GM12878 (cell line): ENCODE measurements at regions not wholly inside any gene's neighbourhood (a gene's known extent, or its start where the extent isn't known, plus 50 kb on each side); places are given as distances from the start of the nearest gene placed in this dataset.

Experiments
- ATAC-seq: fragments of 200-7000 bp; cut with Tn5 transposase; 3 replicates; pipeline ENCODE4 v1.9.1; 2020; ENCODE audit warnings: mild to moderate bottlenecking, moderate library complexity
- BruUV-seq: library from RNA; stranded (reverse); fragments of 400-500 nt; replicated peaks from 2 replicates; lab custom pipeline; 2021; lab: Mats Ljungman, UMichigan
- CTCF ChIA-PET: fragments of 300-600 bp; sonication (Branson Sonifier 250); formaldehyde crosslinking; extraction: SDS; loops from one replicate; lab custom pipeline; 2021; ENCODE audit warnings: inconsistent platforms; lab: Yijun Ruan, JAX
- POLR2A ChIA-PET: fragments of 350-600 bp; formaldehyde crosslinking; extraction: SDS; loops from one replicate; lab custom pipeline; 2021; ENCODE audit warnings: inconsistent platforms; lab: Charles Lee
- RAD21 ChIA-PET: fragments of 300-600 bp; sonication (Branson Sonifier 250); formaldehyde crosslinking; loops from one replicate; lab custom pipeline; 2023; ENCODE audit warnings: antibody characterized with exemption; ENCODE audit not compliant: unreplicated experiment; lab: Charles Lee
- SMC1A ChIA-PET: fragments of 300-600 bp; sonication (Branson Sonifier 250); formaldehyde crosslinking; loops from one replicate; lab custom pipeline; 2023; ENCODE audit not compliant: unreplicated experiment, uncharacterized antibody; lab: Charles Lee
- DNase-seq: peaks from one replicate; pipeline ENCODE4 v3.0.0-alpha.2; 2011; ENCODE audit warnings: low read depth, low spot score
- FAIRE-seq: peaks from 3 replicates; lab custom pipeline; 2011; peaks lifted over from hg19 to GRCh38; lab: Jason Lieb, UNC
- H2AFZ ChIP-seq: 2 replicates; pipeline ENCODE4 v1.6.0; 2011; ENCODE audit warnings: low read depth, low read length, control low read depth; ENCODE audit not compliant: control insufficient read depth
- H3K27ac ChIP-seq: 2 replicates; pipeline ENCODE4 v1.5.1; 2011; ENCODE audit warnings: control low read depth; ENCODE audit not compliant: control insufficient read depth, insufficient read depth
- H3K27me3 ChIP-seq, 2 experiments: replicated peaks in 1 of 2; 2 replicates each; pipeline versions ENCODE4 v1.6.0 to v1.6.1; 2011; ENCODE audit warnings: low read length in 1 of 2; ENCODE audit not compliant: control insufficient read depth in 2 of 2, insufficient read depth in 2 of 2
- H3K36me3 ChIP-seq, 2 experiments: 2 replicates each; pipeline ENCODE4 v1.5.1; 2011; ENCODE audit warnings: low read length in 1 of 2; ENCODE audit not compliant: control insufficient read depth in 2 of 2, insufficient read depth in 2 of 2
- H3K4me1 ChIP-seq: 2 replicates; pipeline ENCODE4 v1.6.1; 2011; ENCODE audit warnings: mild to moderate bottlenecking, low read length, moderate library complexity, mixed read lengths; ENCODE audit not compliant: control insufficient read depth, insufficient read depth
- H3K4me2 ChIP-seq: 2 replicates; pipeline ENCODE4 v1.6.0; 2011; ENCODE audit warnings: control low read depth; ENCODE audit not compliant: control insufficient read depth, insufficient read depth
- H3K4me3 ChIP-seq: fragments of 200-600 bp; sonication (generic); 2 replicates; pipeline ENCODE4 v1.5.1; 2016
- H3K79me2 ChIP-seq: 2 replicates; pipeline ENCODE4 v1.6.0; 2011; ENCODE audit warnings: low read length; ENCODE audit not compliant: control insufficient read depth, insufficient read depth
- H3K9ac ChIP-seq: 2 replicates; pipeline ENCODE4 v1.8.0; 2011; ENCODE audit warnings: low read length, control low read depth, mixed read lengths; ENCODE audit not compliant: control insufficient read depth, insufficient read depth
- H3K9me3 ChIP-seq: replicated peaks from 3 replicates; pipeline ENCODE4 v1.5.1; 2011; ENCODE audit warnings: mild to moderate bottlenecking, low read length; ENCODE audit not compliant: control insufficient read depth, insufficient read depth
- H4K20me1 ChIP-seq: 2 replicates; pipeline ENCODE4 v1.6.0; 2011; ENCODE audit not compliant: control insufficient read depth, insufficient read depth
- GATAD2B ChIP-seq: fragments of 450-650 bp; conservative IDR thresholded peaks from 2 replicates; pipeline ENCODE4 v1.6.1; 2017; ENCODE audit warnings: low read depth, mild to moderate bottlenecking, moderate library complexity
- JUND ChIP-seq: IDR thresholded peaks from 2 replicates; pipeline ENCODE4 v1.6.1; 2012; ENCODE audit warnings: low read depth, mild to moderate bottlenecking, low read length, improper control_type of control experiment, moderate library complexity
- MTA3 ChIP-seq: IDR thresholded peaks from 2 replicates; pipeline ENCODE4 v1.6.1; 2012; ENCODE audit warnings: low read length, inconsistent platforms, borderline replicate concordance
- ZBED1 ChIP-seq: IDR thresholded peaks from 2 replicates; pipeline ENCODE4 v1.6.1; 2016; ENCODE audit warnings: borderline replicate concordance
- in situ Hi-C: fragments of 300-500 bp; cut with MboI; formaldehyde crosslinking; loops from 9 replicates; pipeline ENCODE4 v1.14.3; 2018; ENCODE audit warnings: mixed read lengths
- intact Hi-C: fragments of 100-400 bp; cut with micrococcal nuclease; formaldehyde crosslinking; loops from one replicate; pipeline ENCODE4 v1.14.2; 2022; ENCODE audit not compliant: unreplicated experiment
- TF ChIP-seq, protein P1 (sequence below): fragments of 450-650 bp; conservative IDR thresholded peaks from 2 replicates; pipeline ENCODE4 v1.6.1; 2017; ENCODE audit warnings: mild to moderate bottlenecking, moderate library complexity

DNA sequence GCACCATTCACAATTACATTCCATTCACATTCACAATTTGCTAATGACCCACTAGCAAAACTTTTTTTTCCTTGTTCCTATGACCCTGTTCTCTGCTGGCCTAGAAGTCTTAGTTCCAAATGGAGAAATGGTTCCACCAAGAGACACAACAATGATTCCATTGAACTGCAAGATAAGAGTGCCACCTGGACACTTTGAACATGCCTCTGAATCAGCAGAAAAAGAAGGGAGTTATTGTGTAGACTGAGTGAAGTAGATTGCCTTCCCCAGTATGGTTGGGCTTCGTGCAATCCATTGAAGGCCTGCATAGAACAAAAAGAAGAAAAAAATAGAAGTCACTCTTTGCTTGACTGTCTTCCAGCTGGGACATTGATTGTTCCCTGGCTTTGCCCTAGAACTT, 133.8 kb upstream of the PMCH start (continued):
- TF ChIP-seq ZBED1 = no peak
- TF ChIP-seq, protein P1, sequence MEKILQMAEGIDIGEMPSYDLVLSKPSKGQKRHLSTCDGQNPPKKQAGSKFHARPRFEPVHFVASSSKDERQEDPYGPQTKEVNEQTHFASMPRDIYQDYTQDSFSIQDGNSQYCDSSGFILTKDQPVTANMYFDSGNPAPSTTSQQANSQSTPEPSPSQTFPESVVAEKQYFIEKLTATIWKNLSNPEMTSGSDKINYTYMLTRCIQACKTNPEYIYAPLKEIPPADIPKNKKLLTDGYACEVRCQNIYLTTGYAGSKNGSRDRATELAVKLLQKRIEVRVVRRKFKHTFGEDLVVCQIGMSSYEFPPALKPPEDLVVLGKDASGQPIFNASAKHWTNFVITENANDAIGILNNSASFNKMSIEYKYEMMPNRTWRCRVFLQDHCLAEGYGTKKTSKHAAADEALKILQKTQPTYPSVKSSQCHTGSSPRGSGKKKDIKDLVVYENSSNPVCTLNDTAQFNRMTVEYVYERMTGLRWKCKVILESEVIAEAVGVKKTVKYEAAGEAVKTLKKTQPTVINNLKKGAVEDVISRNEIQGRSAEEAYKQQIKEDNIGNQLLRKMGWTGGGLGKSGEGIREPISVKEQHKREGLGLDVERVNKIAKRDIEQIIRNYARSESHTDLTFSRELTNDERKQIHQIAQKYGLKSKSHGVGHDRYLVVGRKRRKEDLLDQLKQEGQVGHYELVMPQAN = no peak
- no peak for TF ChIP-seq GATAD2B

DNA sequence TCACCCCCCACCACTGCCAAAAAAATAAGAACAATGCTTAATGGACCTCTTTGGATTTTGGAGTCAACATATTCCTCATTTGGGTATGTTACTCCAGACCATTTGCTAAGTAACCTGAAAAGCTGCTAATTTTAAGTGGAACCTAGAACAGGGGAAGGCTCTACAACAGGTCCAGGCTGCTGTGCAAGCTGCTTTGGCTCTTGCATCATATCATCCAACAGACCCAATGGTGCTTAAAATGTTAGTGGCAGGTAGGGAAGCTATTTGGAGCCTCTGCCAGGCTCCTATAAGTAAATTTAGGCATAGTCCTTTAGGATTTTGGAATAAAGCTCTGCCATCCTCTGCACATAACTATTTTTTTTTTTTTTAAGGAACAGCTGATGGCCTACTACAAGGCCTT, 132.2 kb upstream of the PMCH start:
- no peak overlapping the region for H2AFZ ChIP-seq
- H3K4me1 ChIP-seq = no peaks in the 10 kb centered on the region
- DNase-seq (no peak), ATAC-seq (no peak), FAIRE-seq (no peak)
- ChIA-PET CTCF (interaction anchor here (1.2 to 1.9 kb wide), 2 partner anchors 15 to 481 kb away, joined by 3 to 4 read pairs; no protein-coding TSS in a partner anchor), SMC1A (interaction anchor here (0.8 kb wide), 1 partner anchor 8 kb away, joined by 3 read pairs; no protein-coding TSS in a partner anchor), POLR2A (no interaction called here), RAD21 (interaction anchor here (0.6 kb wide), 1 partner anchor 112 kb away, joined by 3 read pairs; no protein-coding TSS in a partner anchor)
- H3K27ac ChIP-seq = no peak overlapping the region
- H3K4me3 ChIP-seq = no peak overlapping the region
- TF ChIP-seq JUND = no peak
- no peak for TF ChIP-seq MTA3
- in situ Hi-C loops (no loop called here), intact Hi-C loops (no loop called here)
- BruUV-seq = no TSS peak
- H3K36me3 ChIP-seq = no peaks in the 10 kb centered on the region
- no peak overlapping the region for H3K9ac ChIP-seq
- H3K27me3 ChIP-seq = no peaks in the 10 kb centered on the region
- no peaks in the 10 kb centered on the region for H4K20me1 ChIP-seq
- H3K4me2 ChIP-seq = no peak overlapping the region
- H3K9me3 ChIP-seq = no peaks in the 10 kb centered on the region
- no peaks in the 10 kb centered on the region for H3K79me2 ChIP-seq
